Neuronal stem cell (in vitro differentiated cells): ENCODE measurements at regions not wholly inside any gene's neighbourhood (a gene's known extent, or its start where the extent isn't known, plus 50 kb on each side); places are given as distances from the start of the nearest gene placed in this dataset.

ENCODE experiments used
- DNase-seq: peaks from one replicate; pipeline ENCODE4 v3.0.0-alpha.2; 2013; ENCODE audit warnings: low spot score
- H2AFZ ChIP-seq: one replicate; pipeline ENCODE4 v1.6.1; 2013; ENCODE audit warnings: mild to moderate bottlenecking, low read length, inconsistent platforms
- H2AK5ac ChIP-seq: 2 replicates; pipeline ENCODE4 v1.6.1; 2013; ENCODE audit warnings: low read depth, mild to moderate bottlenecking, inconsistent platforms, low read length, moderate library complexity, mixed read lengths
- H2BK120ac ChIP-seq: 2 replicates; pipeline ENCODE4 v1.6.1; 2013; ENCODE audit warnings: low read depth, mild to moderate bottlenecking, inconsistent platforms, low read length, moderate library complexity, mixed read lengths
- H2BK12ac ChIP-seq: one replicate; pipeline ENCODE4 v1.6.1; 2013; ENCODE audit warnings: low read length, inconsistent platforms
- H2BK15ac ChIP-seq: 2 replicates; pipeline ENCODE4 v1.6.1; 2013; ENCODE audit warnings: mild to moderate bottlenecking, low read length, inconsistent platforms, mixed read lengths
- H2BK5ac ChIP-seq: one replicate; pipeline ENCODE4 v1.6.1; 2013; ENCODE audit warnings: inconsistent platforms, mild to moderate bottlenecking, low read length, moderate library complexity
- H3K14ac ChIP-seq: one replicate; pipeline ENCODE4 v1.6.1; 2013; ENCODE audit warnings: low read length, inconsistent platforms
- H3K18ac ChIP-seq: 2 replicates; pipeline ENCODE4 v1.6.1; 2013; ENCODE audit warnings: low read length, inconsistent platforms
- H3K23ac ChIP-seq: 2 replicates; pipeline ENCODE4 v1.6.1; 2013; ENCODE audit warnings: low read depth, mild to moderate bottlenecking, mixed read lengths, low read length, inconsistent platforms; ENCODE audit not compliant: poor library complexity
- H3K27ac ChIP-seq: replicated peaks from 3 replicates; pipeline ENCODE4 v1.5.1; 2013; ENCODE audit warnings: low read length, inconsistent platforms
- H3K27me3 ChIP-seq, 3 experiments: 2 replicates each; pipeline ENCODE4 v1.6.1; 2013; ENCODE audit warnings: low read length in 3 of 3, mild to moderate bottlenecking in 2 of 3, inconsistent platforms in 1 of 3, low read depth in 1 of 3, mixed read lengths in 1 of 3, moderate library complexity in 1 of 3; ENCODE audit not compliant: control insufficient read depth in 3 of 3, insufficient read depth in 3 of 3
- H3K36me3 ChIP-seq, 2 donors: replicated peaks in 1 of 2; 2 replicates each; pipeline ENCODE4 v1.6.1; 2013; ENCODE audit warnings: low read length in 2 of 2; ENCODE audit not compliant: control insufficient read depth in 2 of 2, insufficient read depth in 2 of 2
- H3K4ac ChIP-seq: 2 replicates; pipeline ENCODE4 v1.6.1; 2013; ENCODE audit warnings: inconsistent platforms, mild to moderate bottlenecking, low read length, moderate library complexity
- H3K4me1 ChIP-seq, 2 donors: 1 replicate in 1 of 2; 2 replicates in 1 of 2; pipeline ENCODE4 v1.6.1; 2013; ENCODE audit warnings: low read length in 2 of 2, low read depth in 1 of 2; ENCODE audit not compliant: control insufficient read depth in 2 of 2, insufficient read depth in 1 of 2
- H3K4me2 ChIP-seq: one replicate; pipeline ENCODE4 v1.6.1; 2013; ENCODE audit warnings: mild to moderate bottlenecking, low read length, inconsistent platforms; ENCODE audit not compliant: insufficient read depth, poor library complexity, severe bottlenecking
- H3K4me3 ChIP-seq, 2 donors: 2 replicates each; pipeline ENCODE4 v1.5.1; 2013; ENCODE audit warnings: low read length in 2 of 2, mild to moderate bottlenecking in 2 of 2, inconsistent platforms in 1 of 2, moderate library complexity in 1 of 2
- H3K79me1 ChIP-seq: one replicate; pipeline ENCODE4 v1.6.1; 2013; ENCODE audit warnings: low read depth, mild to moderate bottlenecking, inconsistent platforms, low read length, moderate library complexity
- H3K9ac ChIP-seq: one replicate; pipeline ENCODE4 v1.6.1; 2013; ENCODE audit warnings: mild to moderate bottlenecking, low read depth, low read length, inconsistent platforms; ENCODE audit not compliant: poor library complexity
- H3K9me3 ChIP-seq, 2 donors: replicated peaks in 1 of 2; 2 replicates each; pipeline versions ENCODE3 to v1.6.1; 2013; ENCODE audit warnings: low read length in 2 of 2, mild to moderate bottlenecking in 2 of 2, inconsistent platforms in 1 of 2, low read depth in 1 of 2, mixed read lengths in 1 of 2, moderate library complexity in 1 of 2; ENCODE audit not compliant: control insufficient read depth in 2 of 2, insufficient read depth in 1 of 2
- H4K8ac ChIP-seq: one replicate; pipeline ENCODE4 v1.6.1; 2013; ENCODE audit warnings: low read depth, mild to moderate bottlenecking, inconsistent platforms, low read length, moderate library complexity
- H4K91ac ChIP-seq: one replicate; pipeline ENCODE4 v1.6.1; 2013; ENCODE audit warnings: low read length, low read depth, mild to moderate bottlenecking, inconsistent platforms; ENCODE audit not compliant: poor library complexity
- WGBS, 2 donors: extraction: QIAGEN DNeasy Blood & Tissue Kit; methylation state at CpG; one replicate each; pipeline ENCODE4 v1.1.7; 2013; ENCODE audit warnings: missing lambda C conversion rate in 2 of 2, mixed read lengths in 1 of 2; ENCODE audit not compliant: insufficient read length in 2 of 2, insufficient replicate concordance in 1 of 2; ENCODE audit errors: extremely low coverage in 2 of 2; 5-methylcytosine and 5-hydroxymethylcytosine counted together

GRCh38 chr4:112938461-112939058, 110.9 kb upstream of the ANK2 start:
- Histone ChIP-seq H3K27ac (no peak overlapping the region), H3K4me2 (no peak overlapping the region), H4K91ac (no peak overlapping the region), H2AK5ac (no peak overlapping the region), H2BK5ac (no peak overlapping the region), H3K4me3 (no peak overlapping the region), H3K4me1 (no peaks in the 10 kb centered on the region), H2BK120ac (no peak overlapping the region), H3K23ac (no peak overlapping the region), H3K36me3 (no peaks in the 10 kb centered on the region), H3K9me3 (no peaks in the 10 kb centered on the region), H3K9ac (no peak overlapping the region), H2AFZ (no peak overlapping the region), H2BK15ac (no peak overlapping the region), H4K8ac (no peak overlapping the region), H3K14ac (no peak overlapping the region), H3K79me1 (no peaks in the 10 kb centered on the region), H2BK12ac (no peak overlapping the region), H3K18ac (no peak overlapping the region), H3K27me3 (no peaks in the 10 kb centered on the region), H3K4ac (no peak overlapping the region)
- WGBS, 2 donors, result no CpG with 5 or more reads among the region's 1 CpG
- peak; percentile 54 for DNase-seq

- H4K8ac ChIP-seq, result no peak overlapping the region
- H3K23ac ChIP-seq, result no peak overlapping the region
- H3K14ac ChIP-seq, result no peak overlapping the region
- H3K9ac ChIP-seq, result no peak overlapping the region
- no peak overlapping the region for H3K4ac ChIP-seq
- H2AFZ ChIP-seq, result no peak overlapping the region
- H3K4me1 ChIP-seq, result no peaks in the 10 kb centered on the region
- H3K4me3 ChIP-seq, result no peak overlapping the region
- no peaks in the 10 kb centered on the region for H3K36me3 ChIP-seq
- no peaks in the 10 kb centered on the region for H3K79me1 ChIP-seq
- no peak overlapping the region for H2BK12ac ChIP-seq
- no peak overlapping the region for H3K27ac ChIP-seq
- no CpG with 5 or more reads among the region's 4 CpGs for WGBS, 2 donors
- no peak overlapping the region for H4K91ac ChIP-seq
- H2BK5ac ChIP-seq, result no peak overlapping the region
- H3K18ac ChIP-seq, result no peak overlapping the region
- H2AK5ac ChIP-seq, result no peak overlapping the region
- no peak for DNase-seq
- H3K4me2 ChIP-seq, result no peak overlapping the region
- H2BK15ac ChIP-seq, result no peak overlapping the region
- no peaks in the 10 kb centered on the region for H3K27me3 ChIP-seq
- H3K9me3 ChIP-seq, result no peaks in the 10 kb centered on the region
- H2BK120ac ChIP-seq, result no peak overlapping the region
Measured at GRCh38 chr4:112939901-112940300, 109.6 kb upstream of the ANK2 start.

GRCh38 chr4:112940336-112940735, 109.1 kb upstream of the ANK2 start:
- H4K91ac ChIP-seq, result no peak overlapping the region
- no peak overlapping the region for H2BK120ac ChIP-seq
- H2AFZ ChIP-seq, result no peak overlapping the region
- no peak overlapping the region for H3K4ac ChIP-seq
- no peak overlapping the region for H2BK5ac ChIP-seq
- no peak overlapping the region for H2AK5ac ChIP-seq
- no peak overlapping the region for H3K23ac ChIP-seq
- no peaks in the 10 kb centered on the region for H3K27me3 ChIP-seq
- no peaks in the 10 kb centered on the region for H3K79me1 ChIP-seq
- no peak overlapping the region for H3K4me3 ChIP-seq
- H3K4me1 ChIP-seq, result no peaks in the 10 kb centered on the region
- H3K4me2 ChIP-seq, result no peak overlapping the region
- DNase-seq, result no peak
- no peak overlapping the region for H3K27ac ChIP-seq
- no peak overlapping the region for H2BK15ac ChIP-seq
- no peaks in the 10 kb centered on the region for H3K36me3 ChIP-seq
- no peaks in the 10 kb centered on the region for H3K9me3 ChIP-seq
- H3K14ac ChIP-seq, result no peak overlapping the region
- H2BK12ac ChIP-seq, result no peak overlapping the region
- no peak overlapping the region for H3K9ac ChIP-seq
- H3K18ac ChIP-seq, result no peak overlapping the region
- H4K8ac ChIP-seq, result no peak overlapping the region

GRCh38 chr4:112942077-112942476, 107.4 kb upstream of the ANK2 start:
- Histone ChIP-seq H3K18ac (no peak overlapping the region), H3K9me3 (no peaks in the 10 kb centered on the region), H2BK5ac (no peak overlapping the region), H2AK5ac (no peak overlapping the region), H2BK12ac (no peak overlapping the region), H4K91ac (no peak overlapping the region), H3K9ac (no peak overlapping the region), H3K27me3 (no peaks in the 10 kb centered on the region), H3K36me3 (no peaks in the 10 kb centered on the region), H2BK15ac (no peak overlapping the region), H4K8ac (no peak overlapping the region), H2BK120ac (no peak overlapping the region), H3K23ac (no peak overlapping the region), H3K4me3 (no peak overlapping the region), H3K14ac (no peak overlapping the region), H3K4me2 (no peak overlapping the region), H3K4me1 (no peaks in the 10 kb centered on the region), H3K27ac (no peak overlapping the region), H3K4ac (no peak overlapping the region), H3K79me1 (no peaks in the 10 kb centered on the region), H2AFZ (no peak overlapping the region)
- DNase-seq, result no peak
- WGBS, 2 donors, result no CpG with 5 or more reads among the region's 2 CpGs
